ENCODE measurements at regions not wholly inside any gene's neighbourhood (a gene's known extent, or its start where the extent isn't known, plus 50 kb on each side); places are given as distances from the start of the nearest gene placed in this dataset.

- no peak for DNase-seq
These were observed 490.7 kb upstream of the B3GALT2 start for GRCh38 chr1:193676996-193677549.

- DNase-seq = no peak
These were observed 488.0 kb upstream of the B3GALT2 start for GRCh38 chr1:193674292-193674944.

- DNase-seq = no peak
These were observed 480.2 kb upstream of the B3GALT2 start for GRCh38 chr1:193666485-193667083.

GRCh38 chr1:193663965-193664364, 477.6 kb upstream of the B3GALT2 start:
- DNase-seq = no peak

DNA sequence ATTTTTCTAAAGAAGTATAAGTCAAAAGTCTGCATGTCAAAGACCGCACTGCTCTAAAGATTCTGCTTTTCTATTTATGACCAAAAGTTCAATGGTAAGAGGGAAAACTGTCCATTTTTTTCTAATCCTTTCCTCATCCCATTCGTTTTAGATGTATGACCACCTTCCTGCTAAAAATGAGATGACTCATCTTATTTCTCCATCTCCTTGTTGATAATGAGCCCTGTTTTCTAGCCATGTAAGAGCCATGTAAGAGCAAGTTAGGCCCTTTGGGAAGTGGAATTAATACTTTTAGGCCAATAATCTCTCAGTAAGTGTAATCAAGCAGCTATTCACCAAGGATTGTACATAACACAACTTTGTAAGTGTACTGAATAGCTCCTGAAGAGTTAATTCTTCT, 475.6 kb upstream of the B3GALT2 start:
- DNase-seq = no peak

DNA sequence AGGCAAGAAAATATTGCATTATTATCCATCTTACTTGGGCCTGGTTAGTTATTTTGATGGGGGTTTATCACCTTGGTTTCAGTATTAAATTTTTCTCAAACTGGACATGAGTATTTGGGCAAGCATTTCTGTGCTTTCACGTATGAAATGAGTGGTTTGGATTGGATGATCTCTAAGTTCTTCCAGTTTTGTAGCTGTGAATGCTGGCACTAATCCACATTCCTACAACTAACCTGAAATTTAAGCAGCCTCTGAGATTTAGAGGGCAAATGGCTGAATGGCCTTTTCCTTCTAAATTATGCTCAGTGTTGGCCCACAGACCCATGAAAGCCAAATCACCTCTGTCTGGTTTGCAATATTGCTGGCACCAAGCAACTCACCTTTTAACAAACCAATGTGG, 475.0 kb upstream of the B3GALT2 start:
- DNase-seq = no peak

DNA sequence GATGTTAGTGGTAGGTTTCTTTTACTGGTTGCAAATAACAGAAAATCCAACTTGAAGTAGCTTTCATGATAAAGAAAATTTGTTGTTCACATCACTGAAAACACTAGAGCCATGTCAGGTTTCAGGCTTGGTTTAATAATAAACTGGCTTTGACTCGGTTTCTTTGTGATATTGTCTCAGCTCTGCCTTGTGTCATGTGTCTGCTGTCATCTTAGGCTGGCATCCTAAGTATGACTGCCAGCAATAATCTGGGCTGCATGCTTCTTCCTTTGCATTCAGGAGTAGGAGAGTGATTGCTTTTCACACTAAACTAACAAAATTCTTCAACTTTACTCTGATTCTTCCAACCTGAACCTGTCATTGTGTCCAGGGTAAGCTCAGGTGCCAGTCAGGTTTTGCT, 474.0 kb upstream of the B3GALT2 start:
- no peak for DNase-seq

DNA sequence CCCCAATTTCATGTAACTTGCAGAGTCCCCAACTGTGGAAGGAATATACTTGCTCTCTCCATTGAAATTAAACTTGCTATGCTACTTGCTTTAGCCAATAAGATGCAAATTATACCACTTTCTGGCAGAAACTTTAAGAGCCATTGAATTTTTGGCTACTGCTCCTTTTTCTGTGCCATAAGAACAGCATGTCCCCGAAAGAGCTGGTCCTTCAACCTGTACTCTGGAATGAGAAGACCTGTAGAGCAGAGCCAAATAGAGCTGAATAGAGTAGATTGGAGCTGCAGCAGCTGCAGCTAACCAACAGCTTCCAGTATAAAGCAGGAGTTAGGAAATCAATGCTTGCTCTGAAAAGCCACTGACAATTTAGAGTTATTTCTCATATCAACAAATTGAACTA, 472.3 kb upstream of the B3GALT2 start:
- no peak for DNase-seq

GRCh38 chr1:193658081-193658480, 471.7 kb upstream of the B3GALT2 start:
- no peak for DNase-seq

DNA sequence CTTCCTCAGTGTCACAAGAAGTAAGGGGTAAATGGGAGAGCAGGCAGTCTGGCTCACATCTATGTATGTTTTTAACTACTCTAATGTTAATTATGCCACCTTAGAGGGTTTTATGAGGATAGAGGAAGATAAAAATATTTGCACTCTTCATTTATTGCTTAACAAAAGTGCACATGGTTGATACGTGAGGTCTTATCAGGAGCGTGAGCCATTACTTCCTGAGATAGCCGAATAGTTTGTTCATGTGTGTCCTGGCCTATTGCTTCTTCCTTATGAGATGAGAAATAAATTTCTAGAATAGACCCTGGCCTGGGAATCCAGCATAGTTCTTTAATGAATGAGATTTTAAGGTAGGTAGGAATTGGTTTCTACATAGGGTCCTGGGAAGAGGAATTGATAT, 471.1 kb upstream of the B3GALT2 start:
- DNase-seq = no peak

GRCh38 chr1:193656841-193657240, 470.4 kb upstream of the B3GALT2 start:
- no peak for DNase-seq

DNA sequence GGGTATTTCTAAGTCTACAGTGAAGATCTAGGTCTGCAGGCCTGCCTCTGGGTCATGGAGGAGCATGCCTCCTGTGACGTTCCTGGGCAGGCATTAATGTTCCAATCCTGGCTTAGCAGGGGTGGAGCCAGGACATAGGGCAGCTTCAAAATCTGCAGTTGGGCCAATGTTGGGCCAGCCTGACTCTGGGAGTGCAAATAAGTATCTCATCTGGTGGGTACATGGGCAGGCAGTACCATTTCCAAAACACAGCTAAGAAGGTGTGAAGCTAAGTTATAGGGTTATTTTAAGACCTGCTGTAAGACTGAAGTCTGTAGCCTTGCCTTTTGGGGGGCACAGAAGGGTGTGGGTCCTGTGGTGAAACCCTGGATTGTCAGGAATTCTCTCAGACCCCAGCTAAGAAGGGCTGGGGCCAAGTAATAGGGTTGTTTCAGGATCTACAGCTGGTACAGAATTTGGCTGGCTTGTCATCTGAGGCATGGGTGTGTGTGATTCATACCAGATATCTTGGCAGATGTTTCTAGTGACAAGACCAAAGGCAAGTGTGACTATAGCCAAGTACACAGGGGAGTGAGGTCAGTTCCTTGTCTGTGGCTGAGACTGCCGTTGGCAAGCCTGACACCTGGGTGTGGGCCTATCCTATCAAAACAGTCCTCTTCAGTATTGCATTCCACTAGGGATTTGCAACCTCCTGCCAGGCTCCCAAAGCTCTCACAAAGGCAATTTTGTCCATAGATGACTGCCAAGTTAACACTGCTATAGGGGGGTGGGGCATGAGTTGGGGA, 468.7 kb upstream of the B3GALT2 start:
- no peak for DNase-seq

DNA sequence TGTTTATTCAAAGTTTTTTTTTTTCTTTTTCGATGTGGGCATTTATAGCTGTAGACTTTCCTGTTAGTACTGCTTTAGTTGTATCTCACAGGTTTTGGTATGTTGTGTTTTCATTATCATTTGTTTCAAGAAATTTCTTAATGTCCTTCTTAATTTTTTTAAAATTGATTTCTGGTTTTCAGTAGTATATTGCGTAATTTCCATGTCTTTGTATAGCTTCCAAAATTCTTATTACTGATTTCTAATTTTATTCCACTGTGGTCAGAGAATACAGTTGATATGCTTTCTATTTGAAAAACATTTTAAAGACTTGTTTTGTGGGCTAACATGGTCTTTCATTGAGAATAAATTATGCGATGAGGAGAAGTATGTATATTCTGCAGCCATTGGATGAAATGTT, 463.2 kb upstream of the B3GALT2 start:
- no peak for DNase-seq

GRCh38 chr1:193634876-193635275, 448.5 kb upstream of the B3GALT2 start:
- no peak for DNase-seq

DNA sequence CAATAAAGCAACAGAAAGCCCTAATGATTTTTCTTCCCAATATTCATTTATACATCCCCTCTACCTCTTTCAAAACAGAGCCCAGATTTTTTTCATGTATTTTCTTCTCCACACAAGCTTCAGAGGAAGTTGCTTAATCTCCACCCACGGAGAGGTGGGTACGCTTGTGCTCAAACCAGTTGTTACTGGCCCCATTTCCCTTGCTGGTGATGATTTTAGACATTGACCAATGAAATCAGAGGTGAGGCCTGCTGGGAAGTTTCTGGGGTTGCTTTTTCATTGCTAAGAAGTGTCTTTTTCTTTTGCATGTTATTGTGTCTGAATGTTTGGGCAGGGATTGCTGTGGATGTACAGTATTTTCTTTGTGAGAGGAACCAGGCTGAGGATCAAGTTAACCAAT, 448.1 kb upstream of the B3GALT2 start:
- DNase-seq = no peak

- no peak for DNase-seq
These were observed 447.6 kb upstream of the B3GALT2 start for GRCh38 chr1:193633991-193634390.

DNA sequence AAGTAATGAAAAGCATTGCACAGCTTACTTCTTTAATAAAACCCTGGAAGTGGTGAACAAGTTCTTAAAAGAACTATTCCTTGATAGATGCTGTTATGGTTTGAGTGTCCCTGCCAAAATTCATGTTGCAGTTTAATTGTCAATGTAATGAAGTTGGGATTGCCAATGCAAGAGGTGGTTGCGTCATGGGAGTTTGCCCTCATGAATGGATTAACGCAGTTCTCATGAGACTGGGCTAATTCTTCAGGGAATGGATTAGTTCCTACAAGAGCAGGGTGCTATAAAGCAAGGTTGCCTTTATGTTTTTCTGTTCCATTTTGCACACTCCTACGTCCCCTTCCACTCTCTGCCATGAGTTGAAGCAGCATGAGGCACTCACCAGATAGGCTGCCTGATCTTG, 446.7 kb upstream of the B3GALT2 start:
- no peak for DNase-seq

- no peak for DNase-seq
These were observed 444.9 kb upstream of the B3GALT2 start for GRCh38 chr1:193631306-193631705.

GRCh38 chr1:193629875-193630274, 443.5 kb upstream of the B3GALT2 start:
- DNase-seq = no peak

DNA sequence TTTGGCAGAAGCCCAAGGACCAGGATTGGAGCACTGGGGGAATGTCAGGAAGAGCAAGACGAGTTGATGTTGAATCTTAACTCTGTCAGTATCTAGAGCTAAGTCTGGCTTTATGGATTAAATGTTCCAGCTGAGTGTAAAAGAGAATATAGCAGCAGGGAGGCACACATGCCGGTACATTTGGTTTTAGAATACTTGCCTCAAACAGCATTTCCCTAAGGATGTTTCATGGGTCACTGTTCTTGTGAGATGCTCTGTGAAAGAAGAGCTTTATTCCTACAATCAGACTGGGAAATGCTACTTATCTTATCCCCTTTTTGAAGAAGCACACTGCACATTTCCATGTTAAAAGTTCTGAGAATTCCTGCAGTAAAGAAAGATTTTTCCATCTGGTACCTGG, 440.3 kb upstream of the B3GALT2 start:
- no peak for DNase-seq

DNA sequence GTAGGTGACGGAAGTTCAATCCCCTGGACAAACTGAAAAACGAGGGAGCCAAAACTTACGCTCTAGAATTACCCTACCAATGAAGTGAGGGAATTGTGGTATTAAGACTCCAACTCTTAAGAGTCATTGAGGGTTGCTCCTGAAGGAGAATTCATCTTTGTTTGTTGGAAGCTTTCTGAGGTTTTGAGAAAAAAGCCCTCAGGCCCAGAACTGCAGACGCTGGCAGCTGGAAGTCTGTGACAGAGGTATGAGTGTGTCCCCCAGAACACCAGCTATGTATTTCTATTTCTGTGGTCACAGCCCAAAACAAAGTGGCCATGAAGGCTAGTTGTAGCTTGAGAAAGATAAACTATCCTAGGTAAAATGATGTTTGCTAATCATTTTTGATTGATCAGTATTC, 438.8 kb upstream of the B3GALT2 start:
- DNase-seq = no peak

DNA sequence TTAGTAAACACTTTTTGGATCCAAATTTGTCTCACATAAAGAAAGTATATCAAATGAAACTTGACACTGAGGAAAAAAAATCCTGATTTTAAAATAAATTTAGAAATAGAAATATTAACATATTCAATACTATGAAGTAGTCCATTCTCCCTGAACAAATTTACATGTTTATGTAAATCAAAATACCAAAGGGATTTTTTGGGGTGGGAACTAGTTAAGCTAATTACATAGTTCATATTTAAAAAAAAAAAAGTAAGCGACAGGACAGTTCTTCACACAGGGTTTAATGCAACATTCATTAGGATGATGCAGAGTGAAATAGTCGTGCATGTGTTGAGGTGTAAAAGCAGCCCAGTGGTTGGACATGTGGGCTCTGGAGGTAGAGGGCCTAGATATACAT, 433.5 kb upstream of the B3GALT2 start:
- DNase-seq = no peak

DNA sequence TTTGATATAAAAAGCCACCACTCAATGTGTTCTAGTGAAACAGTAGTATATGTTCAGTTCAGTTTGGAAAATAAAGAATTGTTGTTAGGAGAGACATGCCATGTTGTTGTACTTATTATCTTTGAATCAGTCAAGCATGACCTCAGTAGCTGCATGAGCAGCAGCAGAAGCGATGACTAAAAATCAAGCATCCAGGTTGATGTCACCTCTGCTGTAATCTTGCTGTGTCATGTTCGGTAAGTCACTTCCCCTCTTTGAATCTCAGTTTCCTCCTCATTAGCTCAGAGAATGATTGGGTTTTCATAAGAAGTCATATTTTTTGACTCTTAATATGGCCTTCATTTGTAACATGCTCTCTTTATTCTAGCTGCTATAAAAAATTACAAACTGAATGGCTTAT, 428.4 kb upstream of the B3GALT2 start:
- DNase-seq = no peak

- no peak for DNase-seq
These were observed 427.9 kb upstream of the B3GALT2 start for GRCh38 chr1:193614275-193614674.
